NCI-H345 treated with DMSO at 0.1 percent for 48 hours (cell line): ENCODE measurements at regions not wholly inside any gene's neighbourhood (a gene's known extent, or its start where the extent isn't known, plus 50 kb on each side); places are given as distances from the start of the nearest gene placed in this dataset.
"Not testable (repeated sequence)": the region's sequence is repeated elsewhere in the genome, so short reads cannot be mapped to it uniquely, and the experiment has no call there.

Experiments used
- DNase-seq: peaks from one replicate; lab custom pipeline; 2025; ENCODE audit not compliant: unreplicated experiment; lab: John Stamatoyannopoulos, UW

DNA sequence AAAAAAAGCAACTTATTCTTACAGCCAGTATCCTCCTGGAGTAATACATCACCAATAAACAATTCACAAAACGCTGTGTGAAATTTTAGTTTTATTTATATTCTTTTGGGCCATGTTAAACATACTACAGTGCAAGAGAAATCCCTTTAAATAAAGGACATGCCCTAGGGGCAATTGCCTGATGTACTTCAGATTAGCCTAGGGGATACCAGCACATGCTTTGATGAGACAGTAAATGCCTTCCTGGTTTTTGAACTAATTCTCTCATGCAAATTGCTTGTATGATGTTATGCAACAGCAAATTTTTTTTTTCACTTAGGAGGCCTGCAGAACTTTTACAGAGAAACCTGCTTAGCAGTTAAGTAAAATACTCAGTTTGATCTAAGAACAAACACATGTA is 711.9 kb upstream of the FRG1 start:
- DNase-seq = no peak

DNA sequence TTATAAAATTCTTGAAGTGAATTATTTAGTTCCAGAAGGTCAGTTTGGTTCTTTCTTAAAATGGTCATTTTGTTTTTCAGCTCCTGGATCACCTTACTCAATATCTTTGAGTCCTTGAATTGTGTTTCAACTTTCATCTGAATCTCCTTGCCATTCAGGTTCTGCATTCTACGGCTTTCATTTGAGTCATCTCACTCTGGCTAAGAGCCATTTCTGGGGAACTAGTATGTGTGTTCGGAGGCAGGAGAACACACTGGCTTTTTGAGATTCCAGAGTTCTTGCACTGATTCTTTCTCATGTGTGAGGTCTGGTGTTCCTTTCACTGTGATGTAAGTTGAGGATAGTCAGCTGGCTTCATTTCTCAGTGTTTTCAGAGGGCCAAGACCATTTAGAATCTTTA is 708.4 kb upstream of the FRG1 start:
- no peak for DNase-seq

DNA sequence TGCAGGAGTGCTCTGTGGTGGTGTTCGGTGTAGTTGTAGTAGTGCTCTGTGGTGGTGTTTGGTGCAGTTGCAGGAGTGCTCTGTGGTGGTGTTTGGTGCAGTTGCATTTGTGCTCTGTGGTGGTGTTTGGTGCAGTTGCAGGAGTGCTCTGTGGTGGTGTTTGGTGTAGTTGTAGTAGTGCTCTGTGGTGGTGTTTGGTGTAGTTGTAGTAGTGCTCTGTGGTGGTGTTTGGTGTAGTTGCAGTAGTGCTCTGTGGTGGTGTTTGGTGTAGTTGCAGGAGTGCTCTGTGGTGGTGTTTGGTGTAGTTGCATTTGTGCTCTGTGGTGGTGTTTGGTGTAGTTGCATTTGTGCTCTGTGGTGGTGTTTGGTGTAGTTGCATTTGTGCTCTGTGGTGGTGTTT is 706.9 kb upstream of the FRG1 start:
- DNase-seq = not testable (repeated sequence)

DNA sequence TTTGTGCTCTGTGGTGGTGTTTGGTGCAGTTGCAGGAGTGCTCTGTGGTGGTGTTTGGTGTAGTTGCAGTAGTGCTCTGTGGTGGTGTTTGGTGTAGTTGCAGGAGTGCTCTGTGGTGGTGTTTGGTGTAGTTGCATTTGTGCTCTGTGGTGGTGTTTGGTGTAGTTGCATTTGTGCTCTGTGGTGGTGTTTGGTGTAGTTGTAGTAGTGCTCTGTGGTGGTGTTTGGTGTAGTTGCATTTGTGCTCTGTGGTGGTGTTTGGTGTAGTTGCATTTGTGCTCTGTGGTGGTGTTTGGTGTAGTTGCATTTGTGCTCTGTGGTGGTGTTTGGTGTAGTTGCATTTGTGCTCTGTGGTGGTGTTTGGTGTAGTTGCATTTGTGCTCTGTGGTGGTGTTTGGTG is 705.7 kb upstream of the FRG1 start:
- not testable (repeated sequence) for DNase-seq

DNA sequence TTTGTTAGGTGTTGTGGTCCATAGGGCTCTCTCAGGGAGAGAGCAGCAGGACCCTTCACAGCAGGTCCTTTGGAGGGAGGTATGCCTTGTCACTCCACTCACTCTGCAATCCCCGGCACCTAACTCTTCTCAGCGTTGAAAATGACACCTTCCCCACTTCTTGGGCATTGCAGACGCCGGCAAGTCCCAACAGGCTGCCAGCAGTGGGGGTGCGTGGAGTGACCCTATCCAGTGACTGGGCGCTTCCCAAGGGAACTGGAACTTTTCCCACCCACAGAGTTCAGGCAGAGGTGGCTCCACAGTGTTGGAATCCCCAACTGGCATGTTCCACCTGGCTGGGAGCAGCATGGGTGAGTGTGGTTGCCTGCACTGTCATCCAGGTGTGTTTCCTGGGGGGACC is 705.1 kb upstream of the FRG1 start:
- no peak for DNase-seq

DNA sequence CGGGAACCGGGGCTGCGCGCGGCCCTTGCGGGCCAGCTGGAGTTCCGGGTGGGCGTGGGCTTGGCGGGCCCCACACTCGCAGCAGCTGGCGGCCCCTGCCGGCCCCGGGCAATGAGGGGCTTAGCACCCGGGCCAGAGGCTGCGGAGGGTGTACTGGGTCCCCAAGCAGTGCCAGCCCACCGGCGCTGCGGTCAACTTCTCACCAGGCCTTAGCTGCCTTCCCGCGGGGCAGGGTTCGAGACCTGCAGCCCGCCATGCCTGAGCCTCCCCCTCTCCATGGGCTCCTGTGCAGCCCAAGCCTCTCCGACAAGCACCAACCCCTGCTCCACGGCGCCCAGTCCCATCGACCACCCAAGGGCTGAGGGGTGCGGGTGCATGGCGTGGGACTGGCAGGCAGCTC is 704.4 kb upstream of the FRG1 start:
- not testable (repeated sequence) for DNase-seq

DNA sequence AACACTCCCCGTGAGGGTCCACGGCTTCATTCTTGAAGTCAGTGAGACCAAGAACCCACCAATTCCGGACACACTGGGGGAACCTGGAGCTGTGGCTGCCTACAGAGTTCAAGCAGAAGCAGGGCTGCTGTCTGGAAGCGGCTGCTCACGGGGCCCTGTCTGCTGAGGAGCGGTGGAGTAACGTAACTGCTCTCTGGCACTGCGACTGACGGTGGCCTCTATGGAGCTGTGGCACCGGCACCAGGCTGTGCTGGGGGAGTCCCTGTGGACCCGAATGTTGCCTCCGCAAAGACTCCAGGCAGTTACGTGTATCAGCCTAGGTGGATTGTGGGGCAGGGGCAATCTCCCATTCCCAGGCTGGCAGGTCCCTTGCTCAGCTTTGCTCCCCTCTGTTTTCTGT is 703.3 kb upstream of the FRG1 start:
- no peak for DNase-seq

DNA sequence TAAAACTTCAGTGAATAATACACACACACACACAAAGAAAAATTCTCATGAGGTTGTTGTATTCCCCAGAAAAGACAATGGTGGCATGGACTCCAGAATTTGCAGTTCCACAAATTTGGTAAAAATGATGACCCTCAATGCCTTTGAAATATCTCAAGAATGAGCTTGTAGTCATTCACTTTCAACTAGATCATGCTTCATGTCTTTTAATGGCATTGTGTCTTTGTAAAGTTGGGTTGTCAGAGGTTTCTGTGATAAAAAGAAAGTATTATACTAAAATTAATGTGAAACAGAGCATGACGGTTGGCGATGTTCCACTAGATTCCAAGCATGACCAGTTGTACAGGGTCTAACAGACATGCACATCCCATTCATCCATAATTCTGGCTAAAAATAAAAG is 685.0 kb upstream of the FRG1 start:
- no peak for DNase-seq

DNA sequence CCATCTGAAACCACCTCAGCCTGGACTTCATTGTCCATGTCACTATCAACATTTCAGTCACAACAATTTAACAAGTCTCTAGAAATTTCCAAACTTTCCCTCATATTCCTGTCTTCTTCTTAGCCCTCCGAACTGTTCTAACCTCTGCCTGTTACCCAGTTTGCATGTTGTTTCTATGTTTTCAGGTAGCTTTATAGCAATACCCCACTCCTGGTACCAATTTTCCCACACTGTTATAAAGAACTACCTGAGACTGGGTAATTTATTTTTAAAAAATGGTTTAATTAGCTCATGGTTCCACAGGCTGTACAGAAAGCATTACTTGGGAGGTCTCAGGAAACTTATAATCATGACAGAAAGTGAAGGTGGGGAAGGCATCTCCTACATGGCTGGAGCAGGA is 679.2 kb upstream of the FRG1 start:
- DNase-seq = no peak

DNA sequence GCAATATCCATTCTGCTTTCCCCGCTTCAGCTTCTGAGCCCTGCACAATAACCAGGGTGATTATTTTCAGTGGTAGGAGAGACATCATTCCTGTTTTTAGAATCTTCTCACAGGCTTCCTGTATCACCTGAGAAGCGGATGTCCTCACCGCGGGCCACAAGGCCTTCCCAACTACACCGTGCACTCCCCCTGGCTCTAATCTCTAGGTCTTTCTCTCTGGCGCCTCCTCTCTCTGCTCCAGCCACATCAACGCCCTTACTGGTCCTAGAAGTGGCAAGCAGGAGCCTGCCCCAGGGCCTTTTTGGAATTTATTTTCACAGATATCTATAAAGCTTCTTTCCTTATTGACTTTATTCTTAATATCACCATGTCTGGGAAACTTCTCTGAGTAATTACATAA is 675.2 kb upstream of the FRG1 start:
- DNase-seq = no peak

DNA sequence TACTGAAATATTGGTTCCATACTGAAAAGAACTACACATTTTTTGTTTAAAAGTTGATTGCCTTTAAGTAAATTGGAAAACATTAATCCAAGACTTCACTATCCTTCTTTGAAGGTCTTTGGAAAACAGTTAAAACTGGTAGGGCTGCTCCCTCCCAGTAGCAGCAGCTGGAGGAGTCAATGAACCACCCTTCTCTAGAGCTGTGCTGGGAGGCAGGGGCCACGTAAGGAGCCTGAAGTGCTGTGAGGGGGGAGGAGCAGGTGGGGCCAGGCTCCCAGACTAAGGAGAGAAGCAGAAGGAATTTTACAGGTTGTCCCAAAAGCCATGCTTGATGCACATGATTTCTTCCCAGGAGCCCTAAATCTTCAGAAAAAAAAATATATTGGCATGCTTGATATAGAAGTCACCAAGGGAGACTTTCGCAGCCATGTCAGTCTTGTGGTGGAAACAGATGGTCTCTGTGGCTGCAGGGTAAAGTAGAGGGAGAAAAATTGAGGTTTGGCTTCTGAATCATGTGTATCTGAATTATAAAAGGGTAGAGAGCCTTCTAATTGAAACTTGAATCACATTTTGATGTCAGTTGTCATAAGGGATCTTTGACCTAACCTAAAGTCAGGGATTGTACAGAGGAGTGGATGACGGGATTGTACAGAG is 673.2 kb upstream of the FRG1 start:
- no peak for DNase-seq

DNA sequence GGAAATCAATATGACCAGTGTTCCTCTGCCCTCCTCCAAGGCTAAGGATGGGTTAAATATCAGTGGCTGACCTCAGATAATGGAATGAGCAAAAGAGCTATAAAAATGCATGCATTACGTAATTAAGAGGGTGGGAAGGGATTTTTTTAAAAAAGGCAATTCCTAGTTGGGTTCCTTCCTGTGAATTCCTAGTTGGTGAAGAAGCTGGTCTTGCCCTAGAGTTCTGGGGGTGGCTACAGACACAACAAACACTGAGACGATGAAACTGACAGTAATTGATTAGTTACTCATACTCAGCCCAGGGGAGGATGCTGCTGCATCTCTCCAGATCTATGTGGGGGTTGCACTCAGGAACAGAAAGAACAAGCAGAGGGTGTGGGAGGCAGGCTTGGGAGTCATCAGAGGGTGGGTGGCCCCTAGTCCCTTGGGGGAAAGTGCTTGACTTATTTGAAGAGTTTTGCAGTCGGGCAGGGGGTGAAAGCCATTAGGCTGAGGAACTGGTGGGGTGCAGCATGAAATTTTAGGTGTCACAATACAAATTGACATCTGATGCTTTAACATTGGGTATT is 662.0 kb upstream of the FRG1 start:
- DNase-seq = no peak

DNA sequence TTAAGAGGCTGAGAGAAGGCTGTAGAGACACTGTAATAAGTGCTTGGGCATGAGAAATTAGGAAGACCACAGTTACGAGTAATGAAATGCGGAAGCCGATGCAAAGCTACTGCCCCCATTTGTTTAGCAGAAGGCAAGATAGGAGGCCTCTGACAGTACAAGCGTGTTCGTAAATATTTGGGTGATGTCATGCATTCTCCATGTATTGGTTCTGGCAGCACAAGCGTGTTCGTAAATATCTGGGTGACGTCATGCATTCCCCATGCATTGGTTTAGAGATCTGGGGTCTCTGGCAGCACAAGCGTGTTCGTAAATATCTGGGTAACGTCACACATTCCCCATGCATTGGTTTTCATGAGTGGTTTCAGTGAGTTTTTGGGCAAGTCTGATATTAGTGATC is 661.5 kb upstream of the FRG1 start:
- no peak for DNase-seq

DNA sequence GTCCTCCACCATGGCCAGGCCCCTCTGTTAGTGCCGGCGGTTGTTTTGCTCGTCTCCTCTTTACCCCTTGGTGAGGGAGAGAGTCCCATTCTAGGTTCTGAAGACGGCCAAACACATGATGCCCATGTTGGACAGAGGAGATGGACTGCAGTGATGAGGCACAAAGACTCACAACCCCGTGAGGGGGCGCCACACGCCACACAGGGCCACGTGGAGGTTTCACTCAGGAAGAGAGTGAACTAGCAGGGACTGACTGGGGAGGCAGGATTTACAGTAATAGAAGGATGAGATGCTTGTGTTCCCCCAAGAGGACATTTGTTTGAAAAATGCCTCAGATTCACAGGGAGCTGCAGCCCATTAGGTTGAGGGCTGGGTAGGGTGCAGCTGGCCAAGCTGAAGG is 655.3 kb upstream of the FRG1 start:
- no peak for DNase-seq

DNA sequence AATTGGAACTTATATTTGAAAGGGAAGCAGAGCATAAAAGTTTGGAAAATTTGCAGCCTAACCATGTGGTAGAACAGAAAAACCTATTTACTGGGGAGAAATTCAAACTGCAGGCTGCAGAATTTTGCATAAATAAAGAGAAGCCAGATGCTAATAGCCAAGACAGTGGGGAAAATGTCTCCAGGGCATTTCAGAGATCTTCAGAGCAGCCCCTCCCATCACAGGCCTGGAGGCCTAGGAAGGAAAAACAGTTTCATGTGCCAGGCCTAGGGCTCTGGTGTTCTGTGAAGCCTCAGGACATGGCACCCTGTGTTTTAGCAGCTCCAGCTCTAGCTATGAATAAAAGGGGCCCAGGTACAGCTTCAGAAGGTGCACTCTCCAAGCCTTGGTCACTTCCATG is 648.7 kb upstream of the FRG1 start:
- no peak for DNase-seq

DNA sequence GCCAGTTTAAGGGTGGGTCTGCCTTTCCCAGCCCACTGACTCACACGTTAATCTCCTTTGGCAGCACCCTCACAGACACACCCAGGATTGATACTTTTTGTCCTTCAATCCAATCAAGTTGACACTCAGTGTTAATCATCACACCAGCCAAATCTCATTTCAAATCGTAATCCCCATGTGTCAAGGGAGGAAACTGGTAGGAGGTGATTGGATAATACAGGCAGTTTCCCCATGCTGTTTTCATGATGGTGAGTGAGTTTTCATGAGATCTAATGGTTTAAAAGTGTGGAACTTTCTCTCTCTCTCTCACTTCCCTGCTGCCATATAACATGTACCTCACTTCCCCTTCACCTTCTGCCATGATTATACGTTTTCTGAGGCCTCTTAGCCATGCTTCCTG is 647.2 kb upstream of the FRG1 start:
- no peak for DNase-seq

DNA sequence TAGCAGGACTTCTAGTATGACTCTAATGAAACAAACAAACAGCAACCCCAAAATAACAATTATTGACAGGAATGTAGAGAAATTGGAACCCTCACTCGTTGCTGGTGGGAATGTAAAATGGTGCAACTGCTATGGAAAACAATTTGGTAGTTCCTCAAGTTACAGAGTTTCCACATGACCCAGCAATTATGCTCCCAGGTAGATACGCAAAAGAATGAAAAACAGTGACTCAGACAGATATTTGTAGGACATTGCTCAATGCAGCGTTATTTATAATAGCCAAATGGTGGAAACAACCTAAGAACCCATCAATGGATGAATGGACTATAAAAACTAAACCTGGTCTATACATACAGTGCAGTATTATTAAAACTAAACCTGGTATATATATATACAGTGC is 646.1 kb upstream of the FRG1 start:
- no peak for DNase-seq

DNA sequence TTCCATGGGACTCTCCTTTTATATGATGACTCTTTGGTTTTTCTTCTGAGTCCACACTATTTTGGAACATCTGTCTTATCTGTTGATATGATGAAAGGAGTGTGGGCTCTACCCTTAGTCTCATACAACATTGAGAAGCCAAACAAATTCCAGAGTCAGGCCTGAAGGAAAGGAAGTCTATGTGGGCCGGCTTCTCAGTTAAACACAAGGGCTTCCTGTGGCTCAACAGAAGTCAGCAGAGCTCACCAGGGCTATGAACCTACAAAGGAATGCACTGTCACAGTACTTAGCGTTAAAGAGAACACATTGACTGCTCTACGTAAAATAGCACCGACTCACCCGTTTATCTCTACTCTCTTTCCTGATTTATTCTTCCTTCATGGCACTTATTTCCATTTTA is 641.0 kb upstream of the FRG1 start:
- DNase-seq = no peak

DNA sequence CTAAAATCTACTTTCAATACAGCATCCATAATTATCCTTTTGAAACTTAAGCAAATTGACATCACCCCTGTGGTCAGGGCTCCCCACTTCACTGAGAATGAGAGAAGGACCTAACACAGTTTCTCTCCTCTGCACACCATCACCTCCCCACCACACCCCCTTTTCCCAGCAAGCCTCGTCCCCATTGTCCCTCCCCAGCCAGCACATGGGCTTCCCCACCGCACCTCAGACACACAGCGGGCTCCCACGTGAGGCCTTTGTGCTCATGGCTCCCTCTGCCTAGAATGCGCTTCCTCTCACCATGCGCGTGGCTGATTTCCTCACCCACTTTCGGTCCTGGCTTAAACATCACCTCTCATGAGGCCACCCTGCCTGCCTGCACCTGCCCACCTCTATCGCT is 639.0 kb upstream of the FRG1 start:
- DNase-seq = no peak

DNA sequence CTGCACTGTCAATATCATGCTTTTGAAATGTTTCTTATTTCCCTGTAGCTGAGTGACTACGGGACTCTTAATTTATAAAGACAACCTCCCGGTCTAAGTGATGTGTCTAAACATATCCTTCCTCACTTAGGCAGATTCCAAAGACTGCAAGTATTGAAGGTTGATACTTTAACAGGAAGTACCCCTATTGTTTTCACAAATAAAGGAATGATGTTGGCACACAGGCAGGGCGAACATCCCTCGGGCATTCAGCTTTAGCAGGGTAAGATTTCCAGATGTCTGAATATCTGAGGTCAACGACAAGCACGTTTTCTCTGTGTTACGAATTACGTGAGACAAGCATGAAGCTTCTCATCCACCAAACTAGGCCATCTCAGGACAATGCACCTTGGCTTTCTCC is 638.0 kb upstream of the FRG1 start:
- DNase-seq = no peak

DNA sequence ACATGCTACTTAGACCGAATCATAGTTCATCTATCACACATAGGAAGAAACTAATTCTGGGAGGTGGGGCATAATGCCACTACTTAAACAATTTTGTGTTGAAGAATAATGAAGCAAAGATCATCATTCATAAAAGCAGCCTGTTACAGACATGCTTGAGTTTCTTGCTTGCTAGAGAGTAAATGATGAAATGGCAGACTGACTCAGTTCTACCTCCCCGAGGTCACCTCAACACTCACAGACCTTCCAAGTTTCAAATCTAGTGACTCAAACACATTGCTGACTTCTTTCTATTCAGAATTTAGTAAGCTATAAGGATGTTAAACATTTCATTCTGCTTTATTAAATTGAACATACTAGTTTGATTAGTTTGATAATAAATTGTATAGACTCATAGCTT is 636.5 kb upstream of the FRG1 start:
- DNase-seq = no peak

DNA sequence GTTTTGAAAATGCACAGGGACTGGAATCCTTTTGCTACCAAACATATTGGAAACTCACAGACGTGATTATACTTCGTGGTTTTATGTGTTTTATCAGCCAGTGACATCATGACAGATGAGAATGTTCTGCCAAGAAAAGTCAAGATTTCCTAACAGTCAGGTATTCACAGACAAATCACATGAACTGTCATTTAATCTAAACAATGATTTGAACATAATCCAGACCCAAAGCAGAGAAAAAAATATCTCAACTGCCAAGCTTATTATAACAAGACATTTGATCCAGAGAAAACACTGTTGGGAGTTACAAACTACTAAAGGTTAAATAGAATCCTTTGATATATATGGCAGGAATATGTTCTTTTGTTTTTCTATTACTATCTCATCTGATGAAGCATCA is 635.9 kb upstream of the FRG1 start:
- no peak for DNase-seq

DNA sequence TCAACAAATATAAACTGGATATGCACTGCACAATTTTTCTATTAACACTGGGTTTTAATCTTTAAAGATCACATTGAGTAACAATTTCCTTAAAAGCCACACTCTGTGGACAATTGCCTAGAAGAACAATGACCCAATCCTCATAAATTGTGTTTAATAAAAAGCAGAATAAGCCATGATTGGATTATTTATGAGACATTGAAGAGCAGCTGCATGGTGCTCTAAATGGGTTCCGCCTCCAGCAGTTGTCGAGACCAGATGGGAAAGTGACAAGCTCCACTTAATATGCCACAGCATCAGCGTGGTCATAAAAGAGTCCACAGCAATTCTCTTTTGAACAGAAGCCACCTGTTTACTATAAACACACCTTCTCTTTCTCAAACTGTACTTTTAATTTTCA is 635.2 kb upstream of the FRG1 start:
- no peak for DNase-seq
